AG10803 (cell line): ENCODE measurements at regions not wholly inside any gene's neighbourhood (a gene's known extent, or its start where the extent isn't known, plus 50 kb on each side); places are given as distances from the start of the nearest gene placed in this dataset.
A peak's percentile ranks its signal among the peaks of the same experiment; 100 is the strongest.

ENCODE experiments used
- DNase-seq: peaks from one replicate; pipeline ENCODE4 v3.0.0; 2010; ENCODE audit warnings: low read depth
- H3K4me3 ChIP-seq: 2 replicates; pipeline ENCODE4 v1.5.1; 2011; ENCODE audit warnings: mild to moderate bottlenecking, low read length, control low read depth
- TF ChIP-seq, protein P1 (sequence below): conservative IDR thresholded peaks from 2 replicates; pipeline ENCODE4 v1.5.1; 2011; ENCODE audit warnings: mild to moderate bottlenecking, low read length, control low read depth, inconsistent platforms

DNA sequence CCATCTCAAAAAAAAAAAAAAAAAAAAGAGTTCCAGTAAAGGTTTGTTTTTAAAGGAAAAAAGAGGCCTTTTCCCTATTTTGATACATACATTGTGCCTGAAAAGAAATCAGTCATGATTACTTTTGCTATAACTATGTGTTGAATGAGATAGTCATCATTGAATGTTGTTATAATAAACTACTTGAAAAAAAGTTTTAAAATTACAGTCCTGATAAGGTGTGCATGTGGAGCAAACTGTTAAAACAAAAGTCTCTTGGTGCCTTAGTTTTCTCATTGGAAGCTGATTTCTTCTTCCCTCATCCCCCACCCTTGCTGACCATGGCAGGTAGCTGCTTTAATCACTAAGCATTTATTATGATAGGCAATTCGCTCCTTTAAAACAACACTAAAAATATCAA lies 172.3 kb upstream of the TBCA start:
- no peak for DNase-seq
- TF ChIP-seq, protein P1, sequence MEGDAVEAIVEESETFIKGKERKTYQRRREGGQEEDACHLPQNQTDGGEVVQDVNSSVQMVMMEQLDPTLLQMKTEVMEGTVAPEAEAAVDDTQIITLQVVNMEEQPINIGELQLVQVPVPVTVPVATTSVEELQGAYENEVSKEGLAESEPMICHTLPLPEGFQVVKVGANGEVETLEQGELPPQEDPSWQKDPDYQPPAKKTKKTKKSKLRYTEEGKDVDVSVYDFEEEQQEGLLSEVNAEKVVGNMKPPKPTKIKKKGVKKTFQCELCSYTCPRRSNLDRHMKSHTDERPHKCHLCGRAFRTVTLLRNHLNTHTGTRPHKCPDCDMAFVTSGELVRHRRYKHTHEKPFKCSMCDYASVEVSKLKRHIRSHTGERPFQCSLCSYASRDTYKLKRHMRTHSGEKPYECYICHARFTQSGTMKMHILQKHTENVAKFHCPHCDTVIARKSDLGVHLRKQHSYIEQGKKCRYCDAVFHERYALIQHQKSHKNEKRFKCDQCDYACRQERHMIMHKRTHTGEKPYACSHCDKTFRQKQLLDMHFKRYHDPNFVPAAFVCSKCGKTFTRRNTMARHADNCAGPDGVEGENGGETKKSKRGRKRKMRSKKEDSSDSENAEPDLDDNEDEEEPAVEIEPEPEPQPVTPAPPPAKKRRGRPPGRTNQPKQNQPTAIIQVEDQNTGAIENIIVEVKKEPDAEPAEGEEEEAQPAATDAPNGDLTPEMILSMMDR, result no peak

GRCh38 chr5:77947041-77947428 lies 170.9 kb upstream of the TBCA start:
- no peak for DNase-seq
- TF ChIP-seq, protein P1, result no peak
- H3K4me3 ChIP-seq, result no peak overlapping the region

More for the DNA sequence above, 172.3 kb upstream of the TBCA start:
- no peak overlapping the region for H3K4me3 ChIP-seq

DNA sequence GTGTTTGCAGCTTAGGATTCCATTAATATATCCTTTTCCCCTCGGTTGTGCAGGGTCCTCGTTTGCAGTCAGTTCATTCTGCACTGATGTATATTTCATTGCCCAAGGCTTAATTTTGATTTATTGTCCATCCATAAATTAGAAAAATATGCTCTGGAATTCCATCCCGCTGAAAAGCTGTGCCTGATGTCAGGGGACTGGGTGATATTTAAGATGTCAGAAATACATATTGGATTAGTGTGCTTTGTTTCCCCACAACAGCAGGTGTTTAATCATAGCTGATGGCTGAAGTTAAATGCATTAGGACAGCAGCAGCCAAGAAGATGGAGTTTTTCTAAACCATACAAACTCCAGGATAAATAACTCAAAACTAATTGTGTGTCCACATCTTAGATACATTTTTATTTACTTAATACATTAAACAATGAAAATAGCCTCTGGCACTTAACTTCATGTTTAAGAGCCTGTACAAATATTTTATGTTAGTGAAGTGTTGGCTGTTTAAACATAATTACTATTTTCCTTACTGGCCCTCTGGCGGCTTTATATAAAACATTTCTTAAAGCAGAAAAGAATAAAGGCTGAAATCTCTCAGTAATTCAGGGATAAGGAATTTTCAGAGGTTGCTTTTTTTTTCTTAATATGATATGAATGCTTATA lies 170.4 kb upstream of the TBCA start:
- no peak overlapping the region for H3K4me3 ChIP-seq
- peak; percentile 5 for DNase-seq
- TF ChIP-seq, protein P1, result no peak

- DNase-seq, result no peak
- TF ChIP-seq, protein P1, result no peak
- no peak overlapping the region for H3K4me3 ChIP-seq
Measured at GRCh38 chr5:77945874-77946273, 169.7 kb upstream of the TBCA start.

- TF ChIP-seq, protein P1, result no peak
- H3K4me3 ChIP-seq, result no peak overlapping the region
- no peak for DNase-seq
Measured at GRCh38 chr5:77944757-77945340, 168.7 kb upstream of the TBCA start.

DNA sequence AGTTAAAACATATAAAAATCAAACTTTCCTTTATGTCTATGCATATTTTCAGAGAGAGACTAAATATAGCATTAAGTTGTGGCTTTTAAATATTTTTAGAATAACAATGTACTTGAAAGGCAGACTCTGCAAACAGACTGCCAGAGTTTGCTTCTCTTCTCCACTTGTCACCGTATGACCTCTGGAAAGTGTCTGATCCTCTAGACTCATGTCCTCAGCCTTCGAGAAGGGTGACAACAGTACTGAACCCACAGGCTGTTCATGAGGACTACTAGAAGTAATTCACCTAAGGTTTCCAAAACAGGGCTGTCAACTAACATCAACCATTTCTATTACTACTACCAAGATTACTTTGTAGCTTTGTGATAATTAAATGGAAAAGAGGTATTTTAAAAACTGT lies 167.7 kb upstream of the TBCA start:
- no peak overlapping the region for H3K4me3 ChIP-seq
- TF ChIP-seq, protein P1, result no peak
- no peak for DNase-seq

GRCh38 chr5:77942578-77943239 lies 166.6 kb upstream of the TBCA start:
- no peak overlapping the region for H3K4me3 ChIP-seq
- DNase-seq, result no peak
- TF ChIP-seq, protein P1, result no peak
